HG02973 (cell line): ENCODE measurements at regions not wholly inside any gene's neighbourhood (a gene's known extent, or its start where the extent isn't known, plus 50 kb on each side); places are given as distances from the start of the nearest gene placed in this dataset.

Experiments used
- ATAC-seq: cut with Tn5 transposase; IDR thresholded peaks from one replicate; pipeline ENCODE4 v1.9.1; 2021; ENCODE audit warnings: moderate library complexity; ENCODE audit not compliant: unreplicated experiment

DNA sequence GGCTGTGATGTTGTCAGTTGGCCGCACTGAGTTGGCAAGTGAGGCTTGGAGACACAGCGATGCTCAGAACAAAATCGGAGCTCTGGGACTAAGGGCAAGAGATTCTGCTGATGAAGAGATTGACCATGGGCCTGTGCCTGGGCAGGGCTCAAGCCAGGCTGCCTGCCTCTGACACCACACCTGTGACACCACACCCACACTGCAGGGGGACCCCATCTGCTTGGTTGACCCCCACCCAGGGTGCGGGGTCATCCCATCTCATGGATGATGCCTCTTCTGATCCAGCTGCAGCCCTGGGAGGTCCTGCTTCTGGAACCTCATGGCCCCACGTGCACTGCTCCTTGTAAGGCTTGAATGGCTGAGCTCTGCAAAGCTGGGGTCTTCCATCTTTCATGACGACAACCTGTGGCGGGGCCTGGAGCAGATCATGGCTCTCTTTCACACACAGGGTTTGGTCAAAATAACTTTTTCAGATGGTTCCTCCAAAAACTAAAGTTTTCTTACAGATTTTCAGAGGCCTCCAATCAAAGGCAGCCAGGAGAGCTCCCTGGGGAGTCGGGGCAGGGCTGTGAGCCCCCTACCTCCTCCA lies 185.2 kb downstream of the GADD45G start:
- ATAC-seq = no peak

DNA sequence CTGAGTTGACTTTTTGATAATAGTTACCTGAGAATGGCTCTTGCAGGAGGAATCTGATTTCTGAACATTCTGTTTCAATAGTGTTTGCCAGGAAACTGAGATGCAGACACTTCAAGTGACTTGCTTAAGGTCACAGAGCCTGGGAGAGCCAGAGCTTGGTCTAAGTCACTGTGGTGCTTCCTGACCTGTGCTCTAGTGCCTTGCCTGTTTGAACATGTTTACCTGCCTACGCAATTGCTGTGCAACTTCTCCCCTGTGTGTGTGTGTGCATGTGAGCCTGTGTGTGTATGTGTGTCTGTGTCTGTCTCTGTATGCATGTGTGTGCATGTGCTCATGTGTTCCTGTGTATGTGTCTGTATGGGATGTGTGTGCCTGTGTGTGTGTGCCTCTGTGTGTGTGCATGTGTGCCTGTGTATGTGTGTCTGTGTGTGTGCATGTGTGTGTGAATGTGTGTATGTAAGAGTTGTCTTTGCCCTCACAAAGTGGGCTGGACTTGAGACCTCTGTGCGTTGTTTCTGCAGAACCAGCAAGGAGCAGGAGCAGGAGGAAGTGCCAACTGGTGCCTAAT lies 185.8 kb downstream of the GADD45G start:
- no peak for ATAC-seq

DNA sequence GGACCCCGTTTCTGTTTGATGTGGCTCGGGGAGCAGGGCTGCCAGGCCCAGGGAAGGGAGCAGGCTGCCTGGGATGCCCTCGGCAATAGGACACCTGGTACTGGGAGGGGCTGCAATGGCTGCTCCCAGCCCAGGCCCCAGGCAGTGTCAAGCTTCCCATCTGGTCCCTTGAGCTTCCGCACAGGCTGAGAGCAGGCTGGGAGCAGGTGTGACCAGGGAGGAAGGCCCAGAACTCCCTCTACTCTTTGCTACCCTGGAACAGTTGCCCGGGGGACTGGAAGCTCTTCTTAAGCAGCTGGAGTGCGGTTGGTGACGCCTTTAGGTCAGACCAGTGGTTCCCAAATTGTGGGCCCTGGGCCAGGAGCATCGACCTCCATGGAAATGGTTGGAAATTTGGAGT lies 186.9 kb downstream of the GADD45G start:
- no peak for ATAC-seq

DNA sequence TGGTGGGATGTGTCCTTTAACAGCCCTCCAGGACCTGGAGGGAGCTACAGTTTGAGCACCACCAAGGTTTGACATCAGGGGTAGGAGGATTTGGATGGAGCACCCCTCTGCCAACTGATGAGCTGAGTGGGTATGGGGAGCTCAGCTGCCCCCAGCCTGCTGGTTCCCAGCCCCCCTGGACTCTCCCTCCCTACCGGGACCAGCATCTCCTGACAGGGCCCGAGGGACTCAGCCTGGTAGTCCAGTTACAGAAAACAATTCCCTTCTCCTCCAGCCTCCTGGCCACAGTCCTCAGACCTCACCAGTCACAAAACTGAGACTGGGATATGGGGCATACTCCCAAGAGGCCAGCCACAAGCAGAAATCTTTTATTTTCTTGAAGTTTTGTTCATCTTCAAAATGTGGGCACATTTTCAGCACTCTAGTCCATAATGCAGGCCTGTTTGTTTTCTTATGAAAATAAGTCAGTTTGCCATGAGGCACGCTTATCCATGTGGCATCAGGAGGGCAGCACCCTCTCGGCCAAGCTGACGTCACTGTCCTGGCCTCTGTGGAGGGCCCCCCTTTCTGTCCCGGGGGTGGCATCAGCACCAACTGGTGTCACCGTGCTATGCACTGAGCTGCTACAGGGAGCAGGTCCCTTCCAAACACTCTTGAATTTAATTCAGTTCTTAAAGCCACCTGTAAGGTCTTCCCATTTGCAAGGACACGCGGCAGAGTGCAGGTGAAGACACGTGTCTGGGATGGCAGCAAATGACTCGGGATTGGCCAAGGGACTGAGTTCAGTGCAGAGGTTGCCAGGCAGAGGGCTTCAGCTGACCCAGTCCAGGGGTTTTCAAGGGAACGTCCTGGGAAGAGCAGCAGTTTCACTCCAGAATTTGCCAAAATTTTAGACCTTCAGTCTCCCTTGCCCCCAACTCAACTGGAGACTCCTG lies 187.6 kb downstream of the GADD45G start:
- no peak for ATAC-seq

DNA sequence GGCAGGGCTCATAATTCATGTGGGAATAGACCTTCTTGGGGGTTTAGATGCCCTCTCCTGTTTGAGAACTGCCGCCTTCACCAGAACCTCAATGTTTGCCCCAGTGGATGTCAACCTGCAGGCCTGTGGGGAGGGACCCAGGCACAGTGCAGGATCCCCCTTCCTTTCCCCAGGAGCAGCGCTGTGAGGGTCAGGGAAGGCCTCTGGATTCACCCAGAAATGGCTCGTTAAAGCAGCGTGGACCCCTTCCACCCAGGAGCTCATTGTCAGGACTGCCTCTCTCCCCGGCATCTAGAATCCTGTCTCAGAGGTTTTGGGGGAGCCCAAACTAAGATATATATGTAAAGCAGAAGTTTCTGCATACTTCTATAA lies 188.3 kb downstream of the GADD45G start:
- no peak for ATAC-seq

DNA sequence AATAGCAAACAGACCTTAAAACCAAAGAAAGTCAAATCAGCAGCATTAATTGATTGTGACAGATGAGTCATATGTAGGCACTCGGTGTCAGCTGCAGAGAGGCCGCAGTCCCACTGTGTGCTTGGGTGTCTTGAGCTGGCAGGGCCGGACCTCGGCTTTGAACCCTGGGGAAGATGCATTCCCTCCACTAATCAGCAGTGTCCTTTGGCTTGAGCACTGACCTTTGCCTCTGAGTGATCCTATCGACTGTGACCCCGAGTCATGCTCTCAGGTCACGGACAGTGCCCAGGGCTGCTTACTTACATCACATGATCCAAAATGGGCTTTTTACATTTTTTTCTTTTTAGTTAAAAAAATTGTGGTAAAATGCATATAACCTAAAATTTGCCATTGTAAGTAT lies 188.7 kb downstream of the GADD45G start:
- ATAC-seq = no peak

DNA sequence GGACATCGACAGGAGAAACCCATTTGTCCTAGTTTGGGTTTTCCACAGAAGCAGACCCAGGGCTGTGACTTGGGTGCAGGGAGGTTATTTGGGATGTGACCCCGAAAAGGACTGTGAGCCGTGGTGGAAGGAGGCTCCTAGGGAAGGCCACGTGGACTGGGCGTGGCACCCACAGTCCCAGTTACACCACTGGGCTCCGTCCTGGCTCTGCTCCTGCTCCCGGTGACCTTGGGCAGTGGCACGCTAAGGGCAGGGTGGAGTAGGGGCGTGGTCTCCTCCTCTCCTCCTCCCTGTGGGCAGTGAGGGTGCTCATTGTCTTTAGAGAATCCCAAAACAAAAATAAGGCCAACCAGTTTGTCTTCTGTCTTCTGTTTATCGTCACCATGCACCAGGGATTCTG lies 190.1 kb downstream of the GADD45G start:
- no peak for ATAC-seq

DNA sequence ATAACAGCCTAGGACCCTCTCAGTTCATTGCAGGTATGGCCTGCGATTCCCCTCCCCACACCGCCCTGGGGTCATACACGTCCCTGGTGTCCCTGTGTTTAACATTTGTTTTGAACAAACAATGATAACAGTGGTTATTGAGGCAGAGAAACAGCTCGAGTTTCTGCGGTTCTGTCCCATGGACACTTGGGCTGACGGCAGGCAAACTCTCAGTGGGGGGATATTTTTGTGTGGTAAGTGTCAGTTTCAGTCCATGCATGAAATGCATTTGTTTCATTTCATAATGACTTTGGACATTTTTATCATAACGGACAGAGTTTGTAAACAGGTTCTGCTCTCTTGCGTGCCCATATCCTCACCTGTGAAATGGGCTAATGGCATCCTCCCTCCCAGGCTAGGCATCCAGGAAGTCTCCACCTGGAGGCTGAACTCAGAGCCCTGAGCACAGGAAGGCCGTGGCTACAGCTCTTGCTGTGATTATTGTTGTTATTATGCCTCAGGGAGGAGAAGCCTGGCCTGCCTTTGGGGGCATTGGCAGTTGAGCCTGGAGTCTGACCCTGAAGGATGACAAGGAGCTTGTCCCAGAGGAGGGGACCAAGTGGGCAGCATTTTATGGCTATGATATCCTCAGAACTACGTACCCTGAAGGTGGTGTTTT lies 190.9 kb downstream of the GADD45G start:
- no peak for ATAC-seq

DNA sequence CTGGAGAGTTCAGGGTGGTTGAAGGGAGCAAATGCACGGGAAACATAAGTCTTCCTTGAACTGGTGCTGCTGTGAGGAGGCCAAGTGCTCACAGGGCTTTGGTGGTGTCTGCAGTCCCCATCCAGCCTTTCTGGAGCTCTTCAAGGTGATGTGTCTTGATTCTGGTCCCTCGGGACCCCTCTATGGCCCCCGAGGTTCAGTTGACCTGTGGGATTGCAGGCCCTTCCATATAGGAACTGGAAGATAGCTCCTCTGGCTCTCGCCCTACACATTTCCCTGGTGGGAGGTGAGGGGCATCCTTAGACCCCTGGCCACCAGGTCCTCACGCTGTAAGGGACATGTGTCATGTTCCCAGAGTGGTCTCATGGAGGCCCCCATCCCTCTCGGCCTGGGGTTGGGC lies 191.8 kb downstream of the GADD45G start:
- no peak for ATAC-seq

DNA sequence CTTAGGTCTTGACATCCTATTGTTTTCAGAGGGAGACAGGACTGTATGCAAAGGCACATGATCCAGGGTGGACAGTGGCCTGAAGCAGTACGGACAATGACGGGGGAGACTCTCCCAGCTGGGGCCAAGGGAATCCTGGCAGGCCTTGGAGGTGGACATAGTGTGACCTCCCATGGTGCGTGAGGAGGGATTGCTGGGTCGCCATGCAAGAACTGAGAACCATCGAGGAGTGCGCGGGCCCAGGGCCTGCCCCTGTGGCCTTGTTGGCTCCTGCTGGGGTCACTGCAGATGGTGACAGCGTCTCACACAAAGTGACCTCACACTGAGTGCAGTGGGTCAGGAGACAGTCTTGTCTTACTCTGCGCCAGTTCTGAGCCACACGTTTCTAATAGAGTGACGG lies 192.4 kb downstream of the GADD45G start:
- no peak for ATAC-seq

DNA sequence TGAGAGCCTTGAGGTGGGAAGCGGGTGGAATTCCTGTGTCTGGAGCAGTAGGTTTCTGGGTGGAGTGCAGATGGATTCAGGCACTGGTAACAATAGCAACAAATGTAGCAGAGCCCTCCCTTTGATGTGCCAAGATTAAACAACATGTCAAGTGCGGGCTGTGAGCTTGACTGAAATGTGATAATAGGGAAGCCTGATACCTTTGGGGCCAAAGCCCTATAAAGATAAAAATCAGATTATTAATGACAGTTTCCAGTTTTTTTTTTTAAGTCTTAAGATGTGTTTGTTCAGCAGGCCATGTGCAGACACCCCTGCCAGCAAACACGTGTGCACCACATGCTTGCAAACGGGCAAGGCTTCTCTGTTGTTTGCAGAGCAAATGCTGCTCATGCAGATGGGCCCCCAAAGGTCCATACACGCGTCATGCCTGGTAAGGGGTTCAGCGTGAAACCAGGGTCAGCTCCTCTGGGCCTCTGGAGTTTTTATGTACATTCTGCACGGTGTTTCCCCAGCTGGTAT lies 193.2 kb downstream of the GADD45G start:
- ATAC-seq = no peak

DNA sequence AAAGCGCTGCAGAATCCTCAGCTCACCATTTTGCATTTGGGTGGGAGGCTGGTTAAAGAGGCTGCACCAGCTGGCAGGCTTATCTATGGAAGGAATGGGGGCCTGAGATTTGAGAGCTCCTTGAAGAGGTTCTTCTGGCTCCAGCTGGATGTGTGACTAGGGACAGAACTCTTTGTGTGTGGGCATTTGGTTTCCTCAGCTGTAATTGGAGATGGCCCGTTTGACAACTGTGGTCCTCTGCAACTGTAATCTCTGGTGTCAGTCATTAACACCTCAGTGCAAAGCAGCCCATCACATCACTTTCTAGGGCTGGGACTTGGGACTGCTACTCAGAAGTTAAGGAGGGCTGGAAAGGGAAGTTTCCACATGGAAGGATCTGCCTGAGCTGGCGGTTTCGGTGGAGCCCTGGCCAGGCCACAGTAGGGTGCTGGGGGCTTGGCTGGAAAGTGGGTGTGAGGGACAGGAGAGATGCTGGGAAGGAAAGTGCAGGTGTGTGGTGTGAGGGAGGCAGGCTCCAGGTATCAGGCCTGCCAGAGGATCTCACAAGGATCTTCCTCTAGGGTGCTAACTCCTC lies 193.8 kb downstream of the GADD45G start:
- ATAC-seq = no peak

DNA sequence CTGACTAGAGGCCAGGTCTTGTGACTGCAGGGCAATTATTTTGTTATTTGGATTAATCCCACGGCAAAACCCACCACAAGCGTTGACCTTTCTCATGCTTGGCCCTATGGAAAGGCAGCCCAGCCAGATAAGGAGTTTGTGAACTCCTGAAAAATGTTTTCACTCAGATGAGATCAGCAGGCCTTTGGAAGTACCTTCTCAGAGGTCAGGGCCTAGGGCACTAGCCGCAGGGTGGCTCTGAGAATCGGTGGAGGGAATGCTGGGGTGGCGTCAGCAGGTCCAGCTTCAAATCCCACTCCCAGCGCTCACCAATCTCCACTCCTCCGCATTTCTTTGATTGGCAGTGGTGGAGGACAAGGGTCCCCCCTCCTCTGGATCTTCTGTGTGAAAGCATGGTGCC lies 194.4 kb downstream of the GADD45G start:
- no peak for ATAC-seq

DNA sequence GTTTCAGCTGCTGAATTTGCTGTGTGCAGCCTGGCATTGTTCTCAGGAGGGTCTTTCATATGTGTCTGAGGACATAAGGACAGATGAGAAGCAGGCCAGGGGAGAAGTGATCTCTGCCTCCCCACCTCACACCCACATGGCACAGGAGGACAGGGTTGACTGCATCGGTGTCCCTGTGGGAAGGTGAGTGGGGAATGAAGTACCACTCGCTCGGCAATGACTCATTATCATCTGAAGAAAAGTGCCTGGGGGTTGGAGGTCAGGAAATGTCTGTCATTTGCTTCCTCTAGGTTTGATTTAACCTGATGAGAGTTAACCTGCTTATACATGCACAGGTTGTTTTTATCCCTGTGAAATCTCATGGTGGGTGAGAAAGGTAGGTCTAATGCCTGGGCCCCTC lies 195.0 kb downstream of the GADD45G start:
- no peak for ATAC-seq

DNA sequence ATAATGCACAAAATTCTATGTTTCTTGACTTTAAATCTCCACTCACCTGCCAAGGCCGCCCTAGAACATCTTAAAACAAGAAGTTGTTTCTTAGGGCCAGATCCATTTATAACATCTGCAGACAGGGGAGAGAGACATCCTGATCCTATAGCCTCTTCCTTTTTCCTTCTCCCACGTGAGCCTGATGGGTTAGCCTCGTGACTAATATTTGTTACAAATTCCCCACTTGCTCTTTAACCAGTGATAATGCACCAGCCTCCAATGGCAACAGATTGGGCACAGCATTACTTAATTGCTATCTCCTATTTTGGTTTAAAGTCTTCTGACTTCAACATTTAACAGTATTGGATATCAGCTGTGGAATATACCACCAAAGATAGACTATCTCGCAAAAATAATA lies 196.5 kb downstream of the GADD45G start:
- no peak for ATAC-seq

DNA sequence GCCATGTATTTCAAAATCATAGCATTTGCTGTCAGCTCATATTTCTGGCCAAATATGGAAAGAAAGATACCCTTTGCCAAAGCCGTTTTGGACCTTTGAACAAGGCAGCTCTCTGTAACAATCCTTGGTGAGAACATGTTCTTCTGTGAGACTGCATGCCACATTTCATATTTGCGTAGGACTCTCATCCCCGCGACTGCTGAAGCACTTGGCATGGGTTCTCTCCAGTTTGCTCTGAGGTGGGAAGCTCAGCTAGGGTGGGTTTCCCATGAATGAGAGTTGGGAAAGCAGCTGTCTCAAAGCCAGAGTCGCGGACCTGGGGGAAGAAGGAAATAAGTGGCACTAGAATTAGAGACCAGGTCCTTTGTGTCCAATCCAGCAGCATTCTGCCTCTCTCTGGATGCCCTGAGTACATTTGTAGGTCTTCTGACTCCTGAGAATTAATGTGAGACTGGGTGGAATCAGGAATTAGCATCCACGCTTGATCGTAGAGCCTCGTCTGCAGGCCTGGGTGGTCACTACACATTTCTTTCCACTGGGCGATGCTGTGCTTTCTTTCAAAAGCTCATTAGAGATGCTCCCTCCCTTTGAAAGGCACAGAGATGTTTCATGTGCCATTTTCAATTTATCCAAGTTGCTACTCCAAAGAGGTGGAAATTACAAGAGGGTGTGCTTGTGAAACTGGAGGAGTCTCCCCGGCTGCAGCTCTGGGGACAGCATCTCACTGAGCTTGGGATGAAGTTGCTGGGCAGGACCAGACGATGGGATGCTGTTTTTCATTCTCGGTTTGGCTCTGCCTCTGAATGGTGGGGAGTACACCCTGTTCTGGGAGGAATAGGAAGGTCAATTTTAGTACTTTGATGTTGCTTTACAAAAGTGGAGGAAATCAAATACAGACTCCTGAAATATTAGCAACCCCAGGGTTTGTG lies 197.2 kb downstream of the GADD45G start:
- no peak for ATAC-seq

DNA sequence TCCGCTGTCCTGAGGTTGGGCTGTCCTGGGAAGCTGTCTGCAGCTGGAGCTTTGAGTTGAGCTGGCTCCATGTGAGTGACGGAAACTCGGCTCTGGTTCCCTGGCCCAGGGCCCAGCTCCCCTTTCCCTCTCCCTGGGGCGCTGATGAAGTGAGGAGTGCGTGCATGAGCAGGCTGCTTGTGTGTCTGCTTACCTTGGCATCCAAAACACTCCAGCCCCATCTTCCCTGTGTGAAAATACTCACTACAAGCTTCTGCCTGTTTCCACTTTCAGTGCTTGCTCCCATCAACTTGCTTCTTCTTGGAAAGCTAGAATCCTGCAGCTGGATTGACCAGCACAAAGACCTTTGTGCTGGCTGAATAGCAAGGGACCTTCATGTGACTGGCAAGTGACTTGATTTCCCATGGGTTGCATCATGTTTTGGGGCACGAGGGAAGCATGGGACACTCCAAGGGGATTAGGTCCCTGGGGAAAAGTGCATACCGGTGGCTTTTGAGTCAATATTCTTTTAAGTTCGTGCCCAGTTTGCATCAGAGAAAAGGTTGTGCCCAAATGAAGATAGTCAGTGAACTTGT lies 198.1 kb downstream of the GADD45G start:
- no peak for ATAC-seq

DNA sequence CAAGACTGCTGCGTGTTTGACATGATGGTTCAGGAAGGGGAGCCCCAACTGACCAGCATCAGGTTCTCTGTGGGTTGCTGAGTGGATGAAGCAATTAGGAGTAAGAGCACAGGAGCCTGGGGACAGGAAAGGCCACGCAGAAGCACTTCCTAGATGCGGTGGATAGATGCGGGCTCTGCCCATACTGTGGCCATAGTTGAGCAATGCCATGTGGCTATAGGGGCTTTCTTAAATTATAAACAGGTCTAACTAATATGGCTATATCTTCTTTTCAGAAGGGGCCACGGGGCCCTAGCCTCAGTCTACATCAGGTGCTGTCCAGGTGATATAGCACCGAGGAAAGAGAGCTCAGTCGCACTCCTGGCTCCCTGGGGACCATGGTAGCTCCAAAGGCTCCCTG lies 198.6 kb downstream of the GADD45G start:
- no peak for ATAC-seq

DNA sequence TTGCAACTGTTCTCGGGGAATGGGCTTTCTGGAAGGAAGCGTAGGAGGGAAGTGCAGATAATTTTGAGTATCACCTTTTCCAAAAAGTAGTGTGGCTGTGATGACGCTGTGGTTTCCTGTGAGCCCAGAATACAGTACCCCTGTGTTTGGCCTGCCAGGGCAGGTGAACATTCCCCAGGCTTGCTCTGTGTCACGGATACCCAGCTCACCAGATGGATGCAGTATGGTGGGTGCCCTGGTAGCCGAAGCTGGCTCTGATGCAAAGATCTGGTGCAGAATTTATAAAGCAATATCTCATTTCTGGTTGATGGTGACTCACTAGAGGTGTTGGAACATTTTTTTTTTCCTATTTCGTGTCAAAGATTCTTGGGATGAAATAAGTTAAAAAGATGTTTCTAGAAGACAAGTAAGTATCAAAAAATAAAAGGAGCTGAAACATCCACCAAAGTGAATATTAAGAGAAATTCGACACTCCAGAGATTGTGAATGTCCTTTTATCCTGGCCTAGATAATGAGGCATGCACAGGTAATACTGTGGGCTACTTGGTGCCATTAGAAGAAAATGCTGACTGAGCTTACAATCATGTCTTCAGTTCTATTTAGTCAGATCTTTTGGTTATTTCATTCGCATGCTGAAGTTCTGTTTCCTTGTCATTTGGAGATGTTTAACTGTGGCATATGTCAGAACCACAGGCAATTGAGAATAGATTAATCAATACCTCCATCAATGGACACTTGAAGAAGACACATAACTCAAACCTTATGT lies 200.1 kb downstream of the GADD45G start:
- ATAC-seq = no peak
